ENCODE measurements at regions not wholly inside any gene's neighbourhood (a gene's known extent, or its start where the extent isn't known, plus 50 kb on each side); places are given as distances from the start of the nearest gene placed in this dataset.

DNA sequence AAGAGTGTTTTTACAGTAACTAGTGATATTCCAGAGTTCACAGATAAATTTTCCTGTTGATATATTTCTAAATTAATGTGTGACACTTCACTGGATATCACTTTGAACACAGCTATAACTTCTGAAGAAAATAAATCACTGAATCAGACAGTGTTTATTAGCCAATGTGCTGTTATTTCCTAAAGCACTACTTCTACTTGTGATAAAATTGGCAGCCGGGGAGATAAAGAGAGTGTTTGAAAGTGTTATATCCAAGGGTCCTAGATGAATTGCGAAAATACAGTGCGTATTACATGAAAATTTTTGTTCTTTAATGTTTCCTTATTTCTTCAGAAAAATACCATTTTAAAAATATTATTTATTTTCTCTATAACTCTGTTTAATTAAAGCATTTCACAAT is 417.5 kb upstream of the ARGLU1 start:
- TF ChIP-seq CTCF (IDR thresholded peaks at IDR 0.05; ENCODE audit: control extremely low read depth, extremely low read depth, low read depth, missing control alignments) = no peak
- ChIA-PET POLR2A (no interaction called here), CTCF (no interaction called here)
- DNase-seq (ENCODE audit: extremely low spot score) = no peak

DNA sequence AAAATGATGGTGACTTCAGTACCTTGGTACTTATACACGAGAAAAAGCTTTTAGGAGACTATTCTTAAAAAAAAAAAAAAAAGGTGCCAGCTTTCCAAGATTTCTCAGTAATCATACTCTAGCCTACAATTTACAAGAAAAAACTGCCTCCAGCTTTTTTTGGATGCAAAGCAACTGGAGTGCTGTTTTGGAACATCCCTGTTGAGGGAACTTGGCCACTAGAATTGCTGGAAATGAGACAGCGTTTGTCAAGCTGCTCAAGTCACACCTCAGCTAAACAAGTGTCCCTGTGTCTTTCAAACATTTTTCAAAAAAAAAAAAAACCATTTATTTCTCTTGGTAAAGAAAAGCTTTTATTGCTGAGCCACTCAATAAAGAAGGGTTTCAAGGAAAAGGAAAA is 413.1 kb upstream of the ARGLU1 start:
- DNase-seq (ENCODE audit: extremely low spot score) = no peak
- ChIA-PET CTCF (no interaction called here), POLR2A (no interaction called here)
- TF ChIP-seq CTCF (IDR thresholded peaks at IDR 0.05; ENCODE audit: control extremely low read depth, extremely low read depth, low read depth, missing control alignments) = no peak

DNA sequence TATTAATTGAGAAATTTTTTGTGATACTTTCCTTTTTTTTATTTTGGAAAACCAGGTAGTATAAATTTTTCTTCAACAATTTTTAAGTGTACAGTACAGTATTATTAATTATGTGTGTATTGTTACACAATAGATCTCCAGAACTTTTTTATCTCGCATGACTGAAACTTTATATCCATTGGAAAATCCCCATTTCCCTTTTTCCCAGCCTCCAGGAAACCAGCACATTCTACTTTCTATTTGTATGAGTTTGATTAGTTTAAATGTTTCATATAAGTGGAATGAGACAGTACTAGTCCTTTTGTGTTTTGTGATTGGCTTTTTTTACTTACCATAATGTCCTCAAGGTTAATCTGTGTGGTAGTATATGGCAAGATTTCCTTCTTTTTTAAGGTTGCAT is 399.5 kb upstream of the ARGLU1 start:
- no peak for DNase-seq (ENCODE audit: extremely low spot score)
- TF ChIP-seq CTCF (IDR thresholded peaks at IDR 0.05; ENCODE audit: control extremely low read depth, extremely low read depth, low read depth, missing control alignments) = no peak
- ChIA-PET POLR2A (no interaction called here), CTCF (interaction anchor here (1.5 kb wide), 1 partner anchor 60 kb away, joined by 3 read pairs; no protein-coding TSS in a partner anchor)

- no peak for TF ChIP-seq CTCF (IDR thresholded peaks at IDR 0.05; ENCODE audit: control extremely low read depth, extremely low read depth, low read depth, missing control alignments)
- ChIA-PET POLR2A (no interaction called here), CTCF (no interaction called here)
- no peak for DNase-seq (ENCODE audit: extremely low spot score)
These were observed 395.2 kb upstream of the ARGLU1 start for GRCh38 chr13:106963151-106963550.

- TF ChIP-seq CTCF (IDR thresholded peaks at IDR 0.05; ENCODE audit: control extremely low read depth, extremely low read depth, low read depth, missing control alignments) = no peak
- CTCF ChIA-PET = no interaction called here
- POLR2A ChIA-PET = no interaction called here
- no peak for DNase-seq (ENCODE audit: extremely low spot score)
These were observed 393.7 kb upstream of the ARGLU1 start for GRCh38 chr13:106961651-106962050.

DNA sequence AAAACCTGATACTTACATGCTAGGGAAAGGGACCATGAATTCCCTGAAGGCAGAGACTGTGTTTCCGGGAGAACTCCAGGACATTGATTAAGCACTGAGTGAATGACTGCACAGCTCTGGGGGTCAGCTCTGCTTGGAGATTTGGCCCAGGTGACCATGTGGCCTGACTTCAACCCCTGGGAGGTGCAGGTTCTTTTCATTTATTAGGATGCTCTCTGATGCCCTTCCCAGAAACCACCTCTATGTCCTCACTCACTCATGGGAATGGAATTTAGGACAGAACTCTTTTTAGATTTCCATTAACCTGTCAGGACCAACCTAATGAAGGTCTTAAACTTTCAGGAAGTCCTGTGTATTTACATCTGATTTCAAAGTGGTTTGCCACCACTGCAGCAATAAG is 393.3 kb upstream of the ARGLU1 start:
- POLR2A ChIA-PET = no interaction called here

More for the DNA sequence above, 393.3 kb upstream of the ARGLU1 start:
- CTCF ChIA-PET = no interaction called here
- no peak for DNase-seq (ENCODE audit: extremely low spot score)
- no peak for TF ChIP-seq CTCF (IDR thresholded peaks at IDR 0.05; ENCODE audit: control extremely low read depth, extremely low read depth, low read depth, missing control alignments)
